HCT116 (cell line): ENCODE measurements at regions not wholly inside any gene's neighbourhood (a gene's known extent, or its start where the extent isn't known, plus 50 kb on each side); places are given as distances from the start of the nearest gene placed in this dataset.

Source experiments
- ATAC-seq: fragments of 200-7000 bp; cut with Tn5 transposase; 2 replicates; pipeline ENCODE4 v1.9.1; 2020; ENCODE audit warnings: mild to moderate bottlenecking, moderate library complexity
- BruUV-seq: library from RNA; stranded (reverse); fragments of 400-500 nt; replicated peaks from 2 replicates; lab custom pipeline; 2021; lab: Mats Ljungman, UMichigan
- CTCF ChIA-PET: fragments of 300-600 bp; sonication (Branson Sonifier 250); formaldehyde crosslinking; loops from one replicate; lab custom pipeline; 2021; ENCODE audit warnings: antibody characterized with exemption; lab: Charles Lee
- POLR2A ChIA-PET: fragments of 300-600, 350-600 bp; sonication (Branson Sonifier 250); formaldehyde crosslinking; loops from one replicate; lab custom pipeline; 2021; ENCODE audit warnings: antibody characterized with exemption; lab: Charles Lee
- RAD21 ChIA-PET, 2 experiments: fragments of 300-600 bp; sonication (Branson Sonifier 250); formaldehyde crosslinking; loops; one replicate each; lab custom pipeline; 2023; ENCODE audit warnings: low total read pairs in 2 of 2; ENCODE audit not compliant: uncharacterized antibody in 2 of 2, unreplicated experiment in 2 of 2, low non-redundant PET in 1 of 2; lab: Charles Lee
- DNase-seq: peaks from one replicate; pipeline ENCODE4 v3.0.0-alpha.2; 2010; ENCODE audit warnings: low read depth, low spot score
- H2AFZ ChIP-seq: fragments of 200-600 bp; shearing (Covaris generic), sonication (generic); 2 replicates; pipeline ENCODE4 v1.6.1; 2017; ENCODE audit warnings: low read depth, mixed run types, mixed read lengths, antibody characterized with exemption, low read length; ENCODE audit not compliant: poor library complexity, severe bottlenecking
- H3K27ac ChIP-seq: 2 replicates; pipeline ENCODE4 v1.5.1; 2012; ENCODE audit warnings: low read depth, low read length
- H3K27me3 ChIP-seq: fragments of 200-600 bp; sonication (generic); 2 replicates; pipeline ENCODE4 v1.6.1; 2016; ENCODE audit warnings: mixed run types, low read length, mixed read lengths; ENCODE audit not compliant: insufficient read depth
- H3K36me3 ChIP-seq, 2 experiments: fragments of 200-500 bp in 1 of 2; fragments of 200-600 bp in 1 of 2; sonication (Bioruptor generic) in 1 of 2; sonication (generic) in 1 of 2; 2 replicates each; pipeline versions ENCODE4 v1.5.1 to v1.6.1; 2014 to 2016; ENCODE audit warnings: low read length in 2 of 2, inconsistent platforms in 1 of 2, mixed read lengths in 1 of 2, mixed run types in 1 of 2; ENCODE audit not compliant: insufficient read depth in 2 of 2, control insufficient read depth in 1 of 2
- H3K4me1 ChIP-seq, 2 experiments: fragments of 200-600 bp in 1 of 2; sonication (generic) in 1 of 2; 2 replicates each; pipeline versions ENCODE4 v1.5.1 to v1.6.1; 2012 to 2017; ENCODE audit warnings: low read length in 2 of 2, inconsistent platforms in 1 of 2, mild to moderate bottlenecking in 1 of 2, mixed read lengths in 1 of 2, mixed run types in 1 of 2, moderate library complexity in 1 of 2; ENCODE audit not compliant: insufficient read depth in 2 of 2, control insufficient read depth in 1 of 2
- H3K4me2 ChIP-seq: fragments of 200-600 bp; sonication (generic); 2 replicates; pipeline ENCODE4 v1.6.1; 2017; ENCODE audit warnings: mixed run types, low read length, mixed read lengths
- H3K4me3 ChIP-seq, 2 experiments: fragments of 200-600 bp in 1 of 2; sonication (generic) in 1 of 2; replicated peaks in 1 of 2; 2 replicates each; pipeline ENCODE4 v1.5.1; 2011 to 2016; ENCODE audit warnings: low read length in 2 of 2, control low read depth in 1 of 2, low read depth in 1 of 2, mild to moderate bottlenecking in 1 of 2, mixed read lengths in 1 of 2, mixed run types in 1 of 2
- H3K79me2 ChIP-seq: fragments of 200-600 bp; sonication (generic); 2 replicates; pipeline ENCODE4 v1.6.1; 2017; ENCODE audit warnings: mild to moderate bottlenecking, mixed run types, low read length, moderate library complexity, mixed read lengths; ENCODE audit not compliant: insufficient read depth
- H3K9ac ChIP-seq: fragments of 200-600 bp; sonication (generic); 2 replicates; pipeline ENCODE4 v1.6.1; 2016; ENCODE audit warnings: low read length, mixed read lengths
- H3K9me2 ChIP-seq: fragments of 200-600 bp; sonication (generic), shearing (Covaris generic); 2 replicates; pipeline ENCODE4 v1.6.1; 2017; ENCODE audit warnings: mixed run types, mild to moderate bottlenecking, moderate library complexity; ENCODE audit not compliant: insufficient read depth
- H3K9me3 ChIP-seq, 2 experiments: fragments of 200-500 bp in 1 of 2; fragments of 200-600 bp in 1 of 2; sonication (Bioruptor generic) in 1 of 2; sonication (generic) in 1 of 2; 2 replicates each; pipeline ENCODE4 v1.6.1; 2014 to 2017; ENCODE audit warnings: low read length in 2 of 2, mixed read lengths in 2 of 2, inconsistent platforms in 1 of 2, low read depth in 1 of 2, mild to moderate bottlenecking in 1 of 2, mixed run types in 1 of 2, moderate library complexity in 1 of 2; ENCODE audit not compliant: control insufficient read depth in 1 of 2, insufficient read depth in 1 of 2
- H4K20me1 ChIP-seq: fragments of 200-600 bp; sonication (generic), shearing (Covaris generic); 2 replicates; pipeline ENCODE4 v1.6.1; 2017; ENCODE audit warnings: mixed run types, mild to moderate bottlenecking, moderate library complexity; ENCODE audit not compliant: insufficient read depth
- CBX3 ChIP-seq: IDR thresholded peaks from 2 replicates; pipeline ENCODE4 v1.6.1; 2012; ENCODE audit warnings: low read depth
- ELF1 ChIP-seq: IDR thresholded peaks from 2 replicates; pipeline ENCODE4 v1.6.1; 2012; ENCODE audit warnings: low read depth, borderline replicate concordance
- EZH2 ChIP-seq: fragments of 200-600 bp; sonication (generic); IDR thresholded peaks from 2 replicates; pipeline ENCODE4 v1.6.1; 2017; ENCODE audit warnings: antibody characterized with exemption, mixed run types
- FOSL1 ChIP-seq: IDR thresholded peaks from 2 replicates; pipeline ENCODE4 v1.6.1; 2012; ENCODE audit warnings: low read depth
- MAX ChIP-seq: IDR thresholded peaks from 2 replicates; pipeline ENCODE4 v1.6.1; 2012
- REST ChIP-seq: IDR thresholded peaks from 2 replicates; pipeline ENCODE4 v1.6.1; 2012; ENCODE audit warnings: low read depth
- SP1 ChIP-seq: IDR thresholded peaks from 2 replicates; pipeline ENCODE4 v1.6.1; 2012; ENCODE audit warnings: low read depth
- SRF ChIP-seq: IDR thresholded peaks from 2 replicates; pipeline ENCODE4 v1.6.1; 2012; ENCODE audit warnings: low read depth
- TCF7L2 ChIP-seq: IDR thresholded peaks from 2 replicates; pipeline ENCODE4 v1.7.0; 2011; ENCODE audit warnings: borderline replicate concordance, inconsistent platforms; ENCODE audit not compliant: insufficient read depth, insufficient read length; ENCODE audit errors: extremely low read depth
- intact Hi-C: fragments of 100-400 bp; cut with micrococcal nuclease; formaldehyde crosslinking; loops from 2 replicates; pipeline ENCODE4 v1.10.0; 2022
- TF ChIP-seq, protein P1 (sequence below), 3 experiments: fragments of 200-600 bp in 1 of 3; sonication (generic) in 1 of 3; IDR thresholded peaks in 2 of 3; conservative IDR thresholded peaks in 1 of 3; 2 replicates each; pipeline ENCODE4 v1.5.1; 2012 to 2017; ENCODE audit warnings: low read depth in 2 of 3, low read length in 2 of 3, antibody characterized with exemption in 1 of 3, borderline replicate concordance in 1 of 3, control low read depth in 1 of 3, mild to moderate bottlenecking in 1 of 3, mixed read lengths in 1 of 3, mixed run types in 1 of 3, moderate library complexity in 1 of 3; ENCODE audit not compliant: insufficient read depth in 1 of 3
- TF ChIP-seq, protein P2 (sequence below): IDR thresholded peaks from 2 replicates; pipeline ENCODE4 v1.6.1; 2011; ENCODE audit warnings: mild to moderate bottlenecking, low read length, moderate library complexity; ENCODE audit not compliant: insufficient replicate concordance; ENCODE audit errors: extremely low read depth
- TF ChIP-seq, protein P3 (sequence below): IDR thresholded peaks from 2 replicates; pipeline ENCODE4 v1.6.1; 2012

- ATAC-seq: no peak
- no peaks in the 10 kb centered on the region for H3K9me2 ChIP-seq
- H3K27me3 ChIP-seq: no peaks in the 10 kb centered on the region
- ChIA-PET CTCF (no interaction called here), POLR2A (no interaction called here), RAD21 (no interaction called here)
- no peaks in the 10 kb centered on the region for H4K20me1 ChIP-seq
- no peak overlapping the region for H3K9ac ChIP-seq
- BruUV-seq: no TSS peak
- no peaks in the 10 kb centered on the region for H3K79me2 ChIP-seq
- no peaks in the 10 kb centered on the region for H3K36me3 ChIP-seq
- H3K4me2 ChIP-seq: no peak overlapping the region
- no peak for DNase-seq
- peaks cover 0 to 16% of the 10 kb centered on the region in 2 experiments; a peak in 2 of 4 replicates for H3K4me1 ChIP-seq
- intact Hi-C loops: no loop called here
- TF ChIP-seq FOSL1 (no peak), REST (no peak), CBX3 (no peak), TCF7L2 (no peak), EZH2 (no peak), MAX (no peak), SRF (no peak), ELF1 (no peak), SP1 (no peak)
- TF ChIP-seq, protein P1, sequence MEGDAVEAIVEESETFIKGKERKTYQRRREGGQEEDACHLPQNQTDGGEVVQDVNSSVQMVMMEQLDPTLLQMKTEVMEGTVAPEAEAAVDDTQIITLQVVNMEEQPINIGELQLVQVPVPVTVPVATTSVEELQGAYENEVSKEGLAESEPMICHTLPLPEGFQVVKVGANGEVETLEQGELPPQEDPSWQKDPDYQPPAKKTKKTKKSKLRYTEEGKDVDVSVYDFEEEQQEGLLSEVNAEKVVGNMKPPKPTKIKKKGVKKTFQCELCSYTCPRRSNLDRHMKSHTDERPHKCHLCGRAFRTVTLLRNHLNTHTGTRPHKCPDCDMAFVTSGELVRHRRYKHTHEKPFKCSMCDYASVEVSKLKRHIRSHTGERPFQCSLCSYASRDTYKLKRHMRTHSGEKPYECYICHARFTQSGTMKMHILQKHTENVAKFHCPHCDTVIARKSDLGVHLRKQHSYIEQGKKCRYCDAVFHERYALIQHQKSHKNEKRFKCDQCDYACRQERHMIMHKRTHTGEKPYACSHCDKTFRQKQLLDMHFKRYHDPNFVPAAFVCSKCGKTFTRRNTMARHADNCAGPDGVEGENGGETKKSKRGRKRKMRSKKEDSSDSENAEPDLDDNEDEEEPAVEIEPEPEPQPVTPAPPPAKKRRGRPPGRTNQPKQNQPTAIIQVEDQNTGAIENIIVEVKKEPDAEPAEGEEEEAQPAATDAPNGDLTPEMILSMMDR (IDR thresholded peaks at IDR 0.05 in 2 of 3, conservative IDR thresholded peaks at IDR 0.05 in 1 of 3; ENCODE audit: borderline replicate concordance in 1 of 3, insufficient read depth in 1 of 3, low read depth in 2 of 3, low read length in 2 of 3): no peak
- TF ChIP-seq, protein P2, sequence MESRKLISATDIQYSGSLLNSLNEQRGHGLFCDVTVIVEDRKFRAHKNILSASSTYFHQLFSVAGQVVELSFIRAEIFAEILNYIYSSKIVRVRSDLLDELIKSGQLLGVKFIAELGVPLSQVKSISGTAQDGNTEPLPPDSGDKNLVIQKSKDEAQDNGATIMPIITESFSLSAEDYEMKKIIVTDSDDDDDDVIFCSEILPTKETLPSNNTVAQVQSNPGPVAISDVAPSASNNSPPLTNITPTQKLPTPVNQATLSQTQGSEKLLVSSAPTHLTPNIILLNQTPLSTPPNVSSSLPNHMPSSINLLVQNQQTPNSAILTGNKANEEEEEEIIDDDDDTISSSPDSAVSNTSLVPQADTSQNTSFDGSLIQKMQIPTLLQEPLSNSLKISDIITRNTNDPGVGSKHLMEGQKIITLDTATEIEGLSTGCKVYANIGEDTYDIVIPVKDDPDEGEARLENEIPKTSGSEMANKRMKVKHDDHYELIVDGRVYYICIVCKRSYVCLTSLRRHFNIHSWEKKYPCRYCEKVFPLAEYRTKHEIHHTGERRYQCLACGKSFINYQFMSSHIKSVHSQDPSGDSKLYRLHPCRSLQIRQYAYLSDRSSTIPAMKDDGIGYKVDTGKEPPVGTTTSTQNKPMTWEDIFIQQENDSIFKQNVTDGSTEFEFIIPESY: no peak
- TF ChIP-seq, protein P3, sequence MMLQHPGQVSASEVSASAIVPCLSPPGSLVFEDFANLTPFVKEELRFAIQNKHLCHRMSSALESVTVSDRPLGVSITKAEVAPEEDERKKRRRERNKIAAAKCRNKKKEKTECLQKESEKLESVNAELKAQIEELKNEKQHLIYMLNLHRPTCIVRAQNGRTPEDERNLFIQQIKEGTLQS: no peak
- TF ChIP-seq, all 23 proteins: peak for 0
- Histone ChIP-seq H2AFZ (no peak overlapping the region), H3K4me3 (no peak overlapping the region), H3K9me3 (no peaks in the 10 kb centered on the region), H3K27ac (no peak overlapping the region)
These were observed 402.4 kb downstream of the ETS1 start for GRCh38 chr11:128184981-128185380.
